Ovary (tissue), 7 donors: ENCODE measurements at regions not wholly inside any gene's neighbourhood (a gene's known extent, or its start where the extent isn't known, plus 50 kb on each side); places are given as distances from the start of the nearest gene placed in this dataset.

Experiments used
- DNase-seq, 5 donors: peaks; one replicate each; pipeline ENCODE4 v3.0.0-alpha.2; 2019 to 2020
- H3K27ac ChIP-seq, 2 donors: fragments of 200-600 bp; one replicate each; pipeline versions ENCODE4 v1.5.1 to v1.8.0; 2019 to 2022
- H3K27me3 ChIP-seq: fragments of 200-600 bp; one replicate; pipeline ENCODE4 v1.8.0; 2022
- H3K36me3 ChIP-seq: fragments of 200-600 bp; sonication (generic); one replicate; pipeline ENCODE4 v1.5.1; 2019
- H3K4me1 ChIP-seq: one replicate; pipeline ENCODE4 v1.8.1; 2013; ENCODE audit warnings: mild to moderate bottlenecking, moderate library complexity; ENCODE audit not compliant: insufficient read depth
- H3K4me3 ChIP-seq: fragments of 200-600 bp; sonication (generic); one replicate; pipeline ENCODE4 v1.5.1; 2017
- H3K9me3 ChIP-seq, 2 donors: fragments of 200-600 bp in 1 of 2; sonication (generic) in 1 of 2; one replicate each; pipeline versions ENCODE4 v1.5.1 to v1.8.1; 2013 to 2019; ENCODE audit warnings: mild to moderate bottlenecking in 1 of 2, moderate library complexity in 1 of 2
- EP300 ChIP-seq: sonication (generic); formaldehyde crosslinking; IDR thresholded peaks from one replicate; pipeline ENCODE4 v1.6.1; 2017; ENCODE audit warnings: antibody characterized with exemption
- POLR2A ChIP-seq: fragments of 450-650 bp; IDR thresholded peaks from one replicate; pipeline ENCODE4 v1.6.1; 2017; ENCODE audit warnings: antibody characterized with exemption, mild to moderate bottlenecking, moderate library complexity
- WGBS, 3 donors: extraction: QIAGEN DNeasy Blood & Tissue Kit in 1 of 3; methylation state at CpG; one replicate each; pipeline versions ENCODE4 v1.1.5 to v1.1.7; 2013 to 2017; 5-methylcytosine and 5-hydroxymethylcytosine counted together
- intact Hi-C, 4 donors: fragments of 100-400 bp; cut with DNase I; formaldehyde crosslinking; loops; one replicate each; pipeline versions ENCODE4 v1.11.0 to v1.15.1; 2022 to 2023
- TF ChIP-seq, protein P1 (sequence below), 3 donors: fragments of 450-650 bp in 2 of 3; fragments of 200-600 bp in 1 of 3; IDR thresholded peaks; one replicate each; pipeline versions ENCODE4 v1.5.1 to v1.8.0; 2016 to 2022; ENCODE audit warnings: antibody characterized with exemption in 3 of 3, mild to moderate bottlenecking in 1 of 3
- donor health status: DM: no; HTN: no; CAD: no; lungs with moderate emphysema.
- donor health status: DM: no; HTN: no; CAD: no.
- donor health status: Bipolar disorder and iron deficiency.
- donor health status: DM: no; HTN: no; CAD: no.
- donor health status: DM: yes; HTN: yes; CAD: no.

DNA sequence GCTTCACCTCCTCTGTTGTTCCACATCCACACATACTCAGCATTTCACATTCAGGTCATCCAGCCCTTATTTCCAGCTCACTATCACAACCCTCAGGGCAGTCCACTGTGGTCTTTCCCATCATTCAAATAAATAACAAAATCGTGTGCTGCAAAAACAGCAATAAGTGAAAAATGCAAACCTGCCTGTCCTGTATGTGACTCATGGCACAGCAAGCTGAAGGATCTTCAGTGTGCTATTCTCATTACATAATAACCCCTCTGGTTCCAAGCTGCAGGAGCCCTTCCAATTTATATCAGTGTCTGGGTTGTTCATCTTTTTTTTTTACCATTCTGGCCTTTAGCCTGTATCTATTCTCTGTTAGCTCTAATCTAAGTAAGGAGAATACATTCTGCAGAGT is 185.3 kb upstream of the UBE2E2 start:
- H3K27ac ChIP-seq: no peak overlapping the region
- no peaks in the 10 kb centered on the region for H3K9me3 ChIP-seq
- H3K4me3 ChIP-seq: no peak overlapping the region
- H3K36me3 ChIP-seq: no peaks in the 10 kb centered on the region
- 3 to 8% (median 8%) methylated on average over 1 of the region's 1 CpG for WGBS, 3 donors
- intact Hi-C loops: no loop called here
- no peaks in the 10 kb centered on the region for H3K27me3 ChIP-seq
- DNase-seq: no peak
- no peaks in the 10 kb centered on the region for H3K4me1 ChIP-seq
- TF ChIP-seq POLR2A: no peak
- TF ChIP-seq, protein P1, sequence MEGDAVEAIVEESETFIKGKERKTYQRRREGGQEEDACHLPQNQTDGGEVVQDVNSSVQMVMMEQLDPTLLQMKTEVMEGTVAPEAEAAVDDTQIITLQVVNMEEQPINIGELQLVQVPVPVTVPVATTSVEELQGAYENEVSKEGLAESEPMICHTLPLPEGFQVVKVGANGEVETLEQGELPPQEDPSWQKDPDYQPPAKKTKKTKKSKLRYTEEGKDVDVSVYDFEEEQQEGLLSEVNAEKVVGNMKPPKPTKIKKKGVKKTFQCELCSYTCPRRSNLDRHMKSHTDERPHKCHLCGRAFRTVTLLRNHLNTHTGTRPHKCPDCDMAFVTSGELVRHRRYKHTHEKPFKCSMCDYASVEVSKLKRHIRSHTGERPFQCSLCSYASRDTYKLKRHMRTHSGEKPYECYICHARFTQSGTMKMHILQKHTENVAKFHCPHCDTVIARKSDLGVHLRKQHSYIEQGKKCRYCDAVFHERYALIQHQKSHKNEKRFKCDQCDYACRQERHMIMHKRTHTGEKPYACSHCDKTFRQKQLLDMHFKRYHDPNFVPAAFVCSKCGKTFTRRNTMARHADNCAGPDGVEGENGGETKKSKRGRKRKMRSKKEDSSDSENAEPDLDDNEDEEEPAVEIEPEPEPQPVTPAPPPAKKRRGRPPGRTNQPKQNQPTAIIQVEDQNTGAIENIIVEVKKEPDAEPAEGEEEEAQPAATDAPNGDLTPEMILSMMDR (IDR thresholded peaks at IDR 0.05): no peak
- TF ChIP-seq EP300: no peak

GRCh38 chr3:23019596-23020300 is 183.4 kb upstream of the UBE2E2 start:
- H3K4me3 ChIP-seq: no peak overlapping the region
- 10 to 22% (median 20%) methylated on average over 4 of the region's 4 CpGs for WGBS, 3 donors
- no peak overlapping the region for H3K27ac ChIP-seq
- H3K36me3 ChIP-seq: no peaks in the 10 kb centered on the region
- H3K9me3 ChIP-seq: no peaks in the 10 kb centered on the region
- intact Hi-C loops: no loop called here
- no peak for DNase-seq
- H3K27me3 ChIP-seq: no peaks in the 10 kb centered on the region
- no peak for TF ChIP-seq POLR2A
- TF ChIP-seq, protein P1 (IDR thresholded peaks at IDR 0.05): no peak
- TF ChIP-seq EP300: no peak
- H3K4me1 ChIP-seq: no peaks in the 10 kb centered on the region

GRCh38 chr3:23028294-23028693 is 174.8 kb upstream of the UBE2E2 start:
- H3K27me3 ChIP-seq: no peaks in the 10 kb centered on the region
- H3K36me3 ChIP-seq: no peaks in the 10 kb centered on the region
- no peak overlapping the region for H3K27ac ChIP-seq
- WGBS, 3 donors: 35 to 39% (median 36%) methylated on average over 2 of the region's 2 CpGs
- no peaks in the 10 kb centered on the region for H3K9me3 ChIP-seq
- no peak for DNase-seq
- TF ChIP-seq, protein P1 (IDR thresholded peaks at IDR 0.05): no peak
- TF ChIP-seq POLR2A: no peak
- no peak for TF ChIP-seq EP300
- no peaks in the 10 kb centered on the region for H3K4me1 ChIP-seq
- intact Hi-C loops: no loop called here
- no peak overlapping the region for H3K4me3 ChIP-seq

DNA sequence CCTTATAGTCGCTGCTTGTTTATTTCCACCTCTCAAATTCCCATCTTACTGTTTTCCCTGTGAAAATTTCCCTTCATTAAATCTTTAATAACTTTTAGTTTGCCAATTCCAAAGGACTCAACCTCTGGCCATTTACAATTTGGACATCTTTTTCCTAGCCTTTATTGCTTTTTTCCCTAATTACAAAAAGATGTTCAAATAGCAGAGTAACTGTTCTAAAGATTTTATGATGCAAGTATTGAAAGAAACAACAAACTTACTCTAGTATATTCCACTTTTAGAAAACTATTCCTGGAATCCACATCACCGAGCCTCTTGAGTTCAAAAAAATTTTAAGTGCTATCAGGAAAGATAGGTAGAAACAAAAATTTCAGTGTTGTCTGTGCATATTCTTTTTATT is 174.1 kb upstream of the UBE2E2 start:
- TF ChIP-seq POLR2A (no peak), EP300 (no peak)
- TF ChIP-seq, protein P1 (IDR thresholded peaks at IDR 0.05): no peak
- H3K27ac ChIP-seq: no peak overlapping the region
- no peaks in the 10 kb centered on the region for H3K27me3 ChIP-seq
- no peak for DNase-seq
- no peak overlapping the region for H3K4me3 ChIP-seq
- intact Hi-C loops: no loop called here
- 45 to 47% (median 46%) methylated on average over 2 of the region's 2 CpGs for WGBS, 3 donors
- no peaks in the 10 kb centered on the region for H3K36me3 ChIP-seq
- no peaks in the 10 kb centered on the region for H3K9me3 ChIP-seq
- H3K4me1 ChIP-seq: no peaks in the 10 kb centered on the region
